Pancreas (tissue), 10 donors: ENCODE measurements at regions not wholly inside any gene's neighbourhood (a gene's known extent, or its start where the extent isn't known, plus 50 kb on each side); places are given as distances from the start of the nearest gene placed in this dataset.
"Not testable (repeated sequence)": the region's sequence is repeated elsewhere in the genome, so short reads cannot be mapped to it uniquely, and the experiment has no call there.

Experiments
- ATAC-seq, 4 donors: fragments of 200-7000 bp; cut with Tn5 transposase; one replicate each; pipeline versions ENCODE4 v1.8.0 to v1.9.1; 2020; ENCODE audit warnings: mild to moderate bottlenecking in 4 of 4, moderate library complexity in 4 of 4
- DNase-seq, 6 donors: peaks; one replicate each; pipeline ENCODE4 v3.0.0-alpha.2; 2020
- FAIRE-seq: peaks from 2 replicates; lab custom pipeline; 2012; peaks lifted over from hg19 to GRCh38; lab: Jason Lieb, UNC
- H3K27ac ChIP-seq, 4 donors: fragments of 200-600 bp; sonication (generic); 1 replicate in 3 of 4; 2 replicates in 1 of 4; pipeline versions ENCODE4 v1.5.0 to v1.8.0; 2020
- H3K27me3 ChIP-seq, 4 donors: fragments of 200-600 bp; one replicate each; pipeline ENCODE4 v1.8.0; 2021
- H3K36me3 ChIP-seq, 3 donors: fragments of 200-600 bp; sonication (generic) in 1 of 3; one replicate each; pipeline versions ENCODE4 v1.5.0 to v1.8.0; 2020 to 2021
- H3K4me1 ChIP-seq, 3 donors: fragments of 200-600 bp; one replicate each; pipeline ENCODE4 v1.8.0; 2021
- H3K4me3 ChIP-seq, 4 donors: fragments of 200-600 bp; sonication (generic) in 2 of 4; one replicate each; pipeline versions ENCODE4 v1.5.0 to v1.8.0; 2020 to 2021
- H3K9me3 ChIP-seq, 4 donors: fragments of 200-600 bp; one replicate each; pipeline ENCODE4 v1.8.0; 2021
- CTCF ChIP-seq, 4 donors: fragments of 200-600 bp; sonication (generic) in 3 of 4; IDR thresholded peaks; one replicate each; pipeline versions ENCODE4 v1.5.0 to v1.8.0; 2021; ENCODE audit warnings: antibody characterized with exemption in 4 of 4
- WGBS, 2 donors: extraction: QIAGEN DNeasy Blood & Tissue Kit; methylation state at CpG; one replicate each; pipeline ENCODE4 v1.1.7; 2013; 5-methylcytosine and 5-hydroxymethylcytosine counted together
- intact Hi-C, 3 donors: fragments of 100-400 bp; cut with DNase I; formaldehyde crosslinking; loops; one replicate each; pipeline versions ENCODE4 v1.11.1 to v1.14.2; 2022
- donor health status: healthy with polysubstance abuse.
- donor health status: DM: no; HTN: no; CAD: no; lungs with moderate emphysema.
- donor health status: DM: no; HTN: no; CAD: no.
- donor health status: control.
- donor health status: control.
- donor health status: Bipolar disorder and iron deficiency.
- donor health status: DM: yes; HTN: yes; CAD: no.
- donor health status: DM: no; HTN: no; CAD: no.
- donor health status: DM: no; HTN: no; CAD: no.
- donor health status: DM: yes; HTN: yes; CAD: no.

GRCh38 chr5:111958851-111959250 lies 201.9 kb upstream of the NREP start:
- DNase-seq (no peak), ATAC-seq (no peak), FAIRE-seq (no peak)
- Histone ChIP-seq H3K9me3 (no peaks in the 10 kb centered on the region), H3K4me1 (no peaks in the 10 kb centered on the region), H3K4me3 (no peak overlapping the region), H3K27me3 (no peaks in the 10 kb centered on the region), H3K27ac (no peak overlapping the region), H3K36me3 (no peaks in the 10 kb centered on the region)
- intact Hi-C loops: no loop called here
- WGBS, 2 donors: 47 to 51% methylated on average over 1 of the region's 1 CpG
- TF ChIP-seq CTCF (IDR thresholded peaks at IDR 0.05): no peak

- H3K4me3 ChIP-seq, H3K27me3 ChIP-seq, intact Hi-C loops, H3K4me1 ChIP-seq, H3K9me3 ChIP-seq, FAIRE-seq, DNase-seq, H3K36me3 ChIP-seq, ATAC-seq, H3K27ac ChIP-seq: not testable (repeated sequence)
- WGBS, 2 donors: 90 to 99% methylated on average over 3 of the region's 3 CpGs
Measured at GRCh38 chr5:111956765-111957164, 199.8 kb upstream of the NREP start.

GRCh38 chr5:111954516-111955395 lies 197.8 kb upstream of the NREP start:
- no peak for TF ChIP-seq CTCF (IDR thresholded peaks at IDR 0.05)
- Histone ChIP-seq H3K27me3 (no peaks in the 10 kb centered on the region), H3K4me3 (no peak overlapping the region), H3K36me3 (no peaks in the 10 kb centered on the region), H3K27ac (no peak overlapping the region), H3K4me1 (no peaks in the 10 kb centered on the region), H3K9me3 (no peaks in the 10 kb centered on the region)
- WGBS, 2 donors: 82 to 88% methylated on average over 3 of the region's 3 CpGs
- intact Hi-C loops: no loop called here
- no peak for ATAC-seq
- no peak for DNase-seq
- FAIRE-seq: no peak

- no peak for TF ChIP-seq CTCF (IDR thresholded peaks at IDR 0.05)
- Histone ChIP-seq H3K27ac (no peak overlapping the region), H3K27me3 (no peaks in the 10 kb centered on the region), H3K9me3 (no peaks in the 10 kb centered on the region), H3K4me1 (no peaks in the 10 kb centered on the region), H3K36me3 (no peaks in the 10 kb centered on the region), H3K4me3 (no peak overlapping the region)
- 76 to 85% methylated on average over 4 of the region's 4 CpGs for WGBS, 2 donors
- FAIRE-seq (no peak), ATAC-seq (no peak), DNase-seq (no peak)
- intact Hi-C loops: no loop called here
Measured at GRCh38 chr5:111953351-111954127, 196.5 kb upstream of the NREP start.

GRCh38 chr5:111952555-111952954 lies 195.6 kb upstream of the NREP start:
- FAIRE-seq (no peak), DNase-seq (no peak), ATAC-seq (no peak)
- no peaks in the 10 kb centered on the region for H3K9me3 ChIP-seq
- no peaks in the 10 kb centered on the region for H3K36me3 ChIP-seq
- 70 to 82% methylated on average over 2 of the region's 2 CpGs for WGBS, 2 donors
- no peaks in the 10 kb centered on the region for H3K27me3 ChIP-seq
- TF ChIP-seq CTCF (IDR thresholded peaks at IDR 0.05): no peak
- no peak overlapping the region for H3K27ac ChIP-seq
- intact Hi-C loops: no loop called here
- no peaks in the 10 kb centered on the region for H3K4me1 ChIP-seq
- no peak overlapping the region for H3K4me3 ChIP-seq
